ENCODE measurements at regions not wholly inside any gene's neighbourhood (a gene's known extent, or its start where the extent isn't known, plus 50 kb on each side); places are given as distances from the start of the nearest gene placed in this dataset.

GRCh38 chr5:142473038-142473437 lies 148.2 kb upstream of the SPRY4 start:
- TF ChIP-seq, protein P1, sequence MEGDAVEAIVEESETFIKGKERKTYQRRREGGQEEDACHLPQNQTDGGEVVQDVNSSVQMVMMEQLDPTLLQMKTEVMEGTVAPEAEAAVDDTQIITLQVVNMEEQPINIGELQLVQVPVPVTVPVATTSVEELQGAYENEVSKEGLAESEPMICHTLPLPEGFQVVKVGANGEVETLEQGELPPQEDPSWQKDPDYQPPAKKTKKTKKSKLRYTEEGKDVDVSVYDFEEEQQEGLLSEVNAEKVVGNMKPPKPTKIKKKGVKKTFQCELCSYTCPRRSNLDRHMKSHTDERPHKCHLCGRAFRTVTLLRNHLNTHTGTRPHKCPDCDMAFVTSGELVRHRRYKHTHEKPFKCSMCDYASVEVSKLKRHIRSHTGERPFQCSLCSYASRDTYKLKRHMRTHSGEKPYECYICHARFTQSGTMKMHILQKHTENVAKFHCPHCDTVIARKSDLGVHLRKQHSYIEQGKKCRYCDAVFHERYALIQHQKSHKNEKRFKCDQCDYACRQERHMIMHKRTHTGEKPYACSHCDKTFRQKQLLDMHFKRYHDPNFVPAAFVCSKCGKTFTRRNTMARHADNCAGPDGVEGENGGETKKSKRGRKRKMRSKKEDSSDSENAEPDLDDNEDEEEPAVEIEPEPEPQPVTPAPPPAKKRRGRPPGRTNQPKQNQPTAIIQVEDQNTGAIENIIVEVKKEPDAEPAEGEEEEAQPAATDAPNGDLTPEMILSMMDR (IDR thresholded peaks at IDR 0.05): no peak
- TF ChIP-seq EZH2 (IDR thresholded peaks at IDR 0.05; ENCODE audit: borderline replicate concordance, insufficient read depth, low read depth, low read length, poor library complexity, severe bottlenecking): no peak
